ENCODE measurements at regions not wholly inside any gene's neighbourhood (a gene's known extent, or its start where the extent isn't known, plus 50 kb on each side); places are given as distances from the start of the nearest gene placed in this dataset.

DNA sequence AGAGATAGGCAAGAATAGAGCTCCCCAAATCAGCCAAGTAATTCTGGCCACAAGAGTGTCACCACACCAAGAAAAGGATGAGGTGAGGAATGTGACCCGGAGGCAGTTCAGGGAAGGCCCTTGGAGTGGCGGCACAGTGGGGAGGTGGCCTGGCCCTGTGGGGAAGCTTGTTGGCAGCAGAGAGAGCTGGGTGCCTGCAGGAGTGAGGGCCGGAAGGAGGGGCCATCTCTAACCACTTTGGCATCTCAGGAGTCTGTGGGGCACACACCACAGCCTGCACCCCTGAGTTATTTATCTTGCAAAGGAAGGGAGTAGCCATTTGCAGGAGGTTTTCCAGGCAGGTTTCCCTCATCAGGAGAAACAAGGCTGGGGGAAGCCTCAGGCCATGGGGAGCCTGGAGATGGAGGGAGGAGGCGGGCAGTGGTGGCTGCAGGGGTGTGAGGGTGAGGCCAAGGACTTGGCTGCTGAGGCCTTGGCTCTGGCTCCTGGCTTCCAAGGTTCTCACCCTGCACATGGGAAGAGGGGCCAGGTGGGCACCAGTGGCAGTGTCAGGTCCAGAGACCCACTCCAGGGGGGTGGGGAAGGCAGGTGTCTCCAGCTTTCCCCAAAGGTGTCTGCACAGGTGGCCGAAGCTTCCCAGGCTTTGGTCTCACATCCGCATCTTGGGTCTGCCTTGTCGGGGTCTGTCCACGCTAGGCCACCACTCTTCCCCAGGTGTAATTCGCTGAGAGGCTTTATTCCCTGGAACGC, 370.2 kb downstream of the CTTN start:
- BruUV-seq (replicated peaks) = no TSS peak
- no peaks in the 10 kb centered on the region for H3K9me3 ChIP-seq (replicated peaks; ENCODE audit: control insufficient read depth, insufficient read depth, low read depth, low read length)
- no peak overlapping the region for H3K4me2 ChIP-seq (ENCODE audit: insufficient read depth, low read length)
- no peaks in the 10 kb centered on the region for H3K36me3 ChIP-seq (ENCODE audit: control insufficient read depth, insufficient read depth, low read length)
- TF ChIP-seq EGR1 (conservative IDR thresholded peaks at IDR 0.05) = no peak
- TF ChIP-seq, protein P1, sequence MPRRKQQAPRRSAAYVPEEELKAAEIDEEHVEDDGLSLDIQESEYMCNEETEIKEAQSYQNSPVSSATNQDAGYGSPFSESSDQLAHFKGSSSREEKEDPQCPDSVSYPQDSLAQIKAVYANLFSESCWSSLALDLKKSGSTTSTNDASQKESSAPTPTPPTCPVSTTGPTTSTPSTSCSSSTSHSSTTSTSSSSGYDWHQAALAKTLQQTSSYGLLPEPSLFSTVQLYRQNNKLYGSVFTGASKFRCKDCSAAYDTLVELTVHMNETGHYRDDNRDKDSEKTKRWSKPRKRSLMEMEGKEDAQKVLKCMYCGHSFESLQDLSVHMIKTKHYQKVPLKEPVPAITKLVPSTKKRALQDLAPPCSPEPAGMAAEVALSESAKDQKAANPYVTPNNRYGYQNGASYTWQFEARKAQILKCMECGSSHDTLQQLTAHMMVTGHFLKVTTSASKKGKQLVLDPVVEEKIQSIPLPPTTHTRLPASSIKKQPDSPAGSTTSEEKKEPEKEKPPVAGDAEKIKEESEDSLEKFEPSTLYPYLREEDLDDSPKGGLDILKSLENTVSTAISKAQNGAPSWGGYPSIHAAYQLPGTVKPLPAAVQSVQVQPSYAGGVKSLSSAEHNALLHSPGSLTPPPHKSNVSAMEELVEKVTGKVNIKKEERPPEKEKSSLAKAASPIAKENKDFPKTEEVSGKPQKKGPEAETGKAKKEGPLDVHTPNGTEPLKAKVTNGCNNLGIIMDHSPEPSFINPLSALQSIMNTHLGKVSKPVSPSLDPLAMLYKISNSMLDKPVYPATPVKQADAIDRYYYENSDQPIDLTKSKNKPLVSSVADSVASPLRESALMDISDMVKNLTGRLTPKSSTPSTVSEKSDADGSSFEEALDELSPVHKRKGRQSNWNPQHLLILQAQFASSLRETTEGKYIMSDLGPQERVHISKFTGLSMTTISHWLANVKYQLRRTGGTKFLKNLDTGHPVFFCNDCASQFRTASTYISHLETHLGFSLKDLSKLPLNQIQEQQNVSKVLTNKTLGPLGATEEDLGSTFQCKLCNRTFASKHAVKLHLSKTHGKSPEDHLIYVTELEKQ (CRISPR knock-in tag; IDR thresholded peaks at IDR 0.05) = no peak
- TF ChIP-seq CGGBP1 (CRISPR knock-in tag; IDR thresholded peaks at IDR 0.05) = no peak
- no peak for TF ChIP-seq HNRNPH1 (optimal IDR thresholded peaks at IDR 0.05; ENCODE audit: low read depth, low read length)
- no peak for TF ChIP-seq TCF3 (CRISPR knock-in tag; IDR thresholded peaks at IDR 0.05)
- TF ChIP-seq ARNT (IDR thresholded peaks at IDR 0.05) = no peak
- no peak for TF ChIP-seq TRIM24 (IDR thresholded peaks at IDR 0.05)
- TF ChIP-seq SRSF3 (IDR thresholded peaks at IDR 0.05; ENCODE audit: insufficient read depth, low read length) = no peak
- in situ Hi-C loops (cut with MboI) (no loop called here), intact Hi-C loops (cut with micrococcal nuclease) (no loop called here)
- no peak overlapping the region for H3K9ac ChIP-seq (ENCODE audit: insufficient read depth in 1 of 2, low read depth in 2 of 2, low read length in 2 of 2)
- no peaks in the 10 kb centered on the region; a peak in 1 of 5 replicates for H3K4me1 ChIP-seq (replicated peaks in 1 of 2; ENCODE audit: control insufficient read depth in 2 of 2, insufficient read depth in 2 of 2, low read length in 2 of 2)
- H3K27me3 ChIP-seq (ENCODE audit: control insufficient read depth in 2 of 2, insufficient read depth in 2 of 2, low read length in 2 of 2) = peaks cover 0 to 8% of the 10 kb centered on the region in 2 experiments; a peak in 3 of 5 replicates
- no peaks in the 10 kb centered on the region for H3K9me1 ChIP-seq (ENCODE audit: control insufficient read depth, insufficient read depth, low read length)
- FAIRE-seq = no peak
- H4K20me1 ChIP-seq (replicated peaks; ENCODE audit: control insufficient read depth, insufficient read depth, low read length) = no peaks in the 10 kb centered on the region; the same call in 1 of the 2 replicates
- POLR2A ChIA-PET = interaction anchor here (0.6 to 0.7 kb wide), 2 partner anchors 17 to 212 kb away, joined by 3 read pairs; no protein-coding TSS in a partner anchor
- H3K79me2 ChIP-seq (ENCODE audit: control insufficient read depth, insufficient read depth, low read length) = no peaks in the 10 kb centered on the region
- no peak overlapping the region for H3K4me3 ChIP-seq
- no peak overlapping the region for H2AFZ ChIP-seq (ENCODE audit: low read depth, low read length)
- no peak overlapping the region for H3K27ac ChIP-seq (ENCODE audit: extremely low read depth, low read depth, low read length)
- CTCF ChIA-PET (ENCODE audit: low intra/inter-chr PET ratio) = no interaction called here
- no peak for DNase-seq (ENCODE audit: extremely low read depth in 1 of 4, low spot score in 3 of 4)
- 0% methylated on average over 8 of the region's 10 CpGs for WGBS (ENCODE audit: insufficient coverage, low coverage, missing lambda C conversion rate)
- no peak for ATAC-seq

All from K562 (cell line).